Lower leg skin (tissue), 3 donors: ENCODE measurements at regions not wholly inside any gene's neighbourhood (a gene's known extent, or its start where the extent isn't known, plus 50 kb on each side); places are given as distances from the start of the nearest gene placed in this dataset.

Source experiments
- POLR2A ChIP-seq, 2 donors: fragments of 450-650 bp; IDR thresholded peaks; one replicate each; pipeline ENCODE4 v1.6.1; 2016 to 2017; ENCODE audit warnings: antibody characterized with exemption in 2 of 2, mild to moderate bottlenecking in 1 of 2, moderate library complexity in 1 of 2
- TF ChIP-seq, protein P1 (sequence below), 3 donors: fragments of 450-650 bp; IDR thresholded peaks; one replicate each; pipeline ENCODE4 v1.5.1; 2016; ENCODE audit warnings: antibody characterized with exemption in 3 of 3, mild to moderate bottlenecking in 3 of 3, moderate library complexity in 2 of 3

DNA sequence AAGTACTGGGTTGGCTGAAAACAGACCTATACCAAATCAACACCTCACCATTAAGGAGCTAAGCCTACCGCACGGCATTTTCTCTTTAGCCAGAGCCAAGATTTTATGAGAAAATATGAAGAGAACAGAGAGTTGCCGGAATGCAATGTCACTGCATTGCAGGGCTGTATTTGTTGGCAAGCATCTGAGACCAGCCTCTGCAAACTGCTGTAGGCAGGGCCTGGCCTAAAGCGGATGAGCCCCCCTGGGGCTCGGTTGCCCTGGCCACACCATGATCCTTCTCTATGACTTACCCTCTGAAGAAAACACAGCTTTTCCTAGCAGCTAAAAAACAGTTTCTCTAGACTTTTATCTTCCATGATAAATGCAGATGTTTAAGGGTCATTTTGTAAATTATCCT lies 120.5 kb upstream of the SORBS2 start:
- TF ChIP-seq POLR2A (IDR thresholded peaks at IDR 0.05) = no peak
- TF ChIP-seq, protein P1, sequence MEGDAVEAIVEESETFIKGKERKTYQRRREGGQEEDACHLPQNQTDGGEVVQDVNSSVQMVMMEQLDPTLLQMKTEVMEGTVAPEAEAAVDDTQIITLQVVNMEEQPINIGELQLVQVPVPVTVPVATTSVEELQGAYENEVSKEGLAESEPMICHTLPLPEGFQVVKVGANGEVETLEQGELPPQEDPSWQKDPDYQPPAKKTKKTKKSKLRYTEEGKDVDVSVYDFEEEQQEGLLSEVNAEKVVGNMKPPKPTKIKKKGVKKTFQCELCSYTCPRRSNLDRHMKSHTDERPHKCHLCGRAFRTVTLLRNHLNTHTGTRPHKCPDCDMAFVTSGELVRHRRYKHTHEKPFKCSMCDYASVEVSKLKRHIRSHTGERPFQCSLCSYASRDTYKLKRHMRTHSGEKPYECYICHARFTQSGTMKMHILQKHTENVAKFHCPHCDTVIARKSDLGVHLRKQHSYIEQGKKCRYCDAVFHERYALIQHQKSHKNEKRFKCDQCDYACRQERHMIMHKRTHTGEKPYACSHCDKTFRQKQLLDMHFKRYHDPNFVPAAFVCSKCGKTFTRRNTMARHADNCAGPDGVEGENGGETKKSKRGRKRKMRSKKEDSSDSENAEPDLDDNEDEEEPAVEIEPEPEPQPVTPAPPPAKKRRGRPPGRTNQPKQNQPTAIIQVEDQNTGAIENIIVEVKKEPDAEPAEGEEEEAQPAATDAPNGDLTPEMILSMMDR (IDR thresholded peaks at IDR 0.05) = no peak
